HG02642 (cell line): ENCODE measurements at regions not wholly inside any gene's neighbourhood (a gene's known extent, or its start where the extent isn't known, plus 50 kb on each side); places are given as distances from the start of the nearest gene placed in this dataset.

Experiments
- ATAC-seq: cut with Tn5 transposase; IDR thresholded peaks from one replicate; pipeline ENCODE4 v1.9.1; 2021; ENCODE audit warnings: mild to moderate bottlenecking; ENCODE audit not compliant: unreplicated experiment, poor library complexity

DNA sequence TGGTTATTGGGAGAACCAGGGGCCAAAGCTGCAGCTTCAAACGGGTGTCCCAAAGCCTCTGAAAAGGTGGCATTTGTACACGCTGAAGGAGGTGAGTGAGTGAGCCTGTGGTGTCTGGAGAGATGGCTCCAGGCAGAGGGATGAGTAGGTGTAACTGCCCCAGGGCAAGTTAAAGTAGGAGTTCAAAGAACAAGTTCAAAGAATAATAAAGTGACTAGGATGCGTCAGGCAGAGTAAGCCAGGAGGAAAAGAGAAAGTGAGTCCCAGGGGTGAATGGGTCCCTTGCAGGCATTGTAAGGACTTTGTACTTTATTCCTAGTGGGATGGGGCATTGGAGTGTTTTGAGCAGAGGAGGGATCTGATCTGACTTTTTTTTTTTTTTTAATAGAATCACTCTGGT is 201.4 kb upstream of the PWP1 start:
- no peak for ATAC-seq

DNA sequence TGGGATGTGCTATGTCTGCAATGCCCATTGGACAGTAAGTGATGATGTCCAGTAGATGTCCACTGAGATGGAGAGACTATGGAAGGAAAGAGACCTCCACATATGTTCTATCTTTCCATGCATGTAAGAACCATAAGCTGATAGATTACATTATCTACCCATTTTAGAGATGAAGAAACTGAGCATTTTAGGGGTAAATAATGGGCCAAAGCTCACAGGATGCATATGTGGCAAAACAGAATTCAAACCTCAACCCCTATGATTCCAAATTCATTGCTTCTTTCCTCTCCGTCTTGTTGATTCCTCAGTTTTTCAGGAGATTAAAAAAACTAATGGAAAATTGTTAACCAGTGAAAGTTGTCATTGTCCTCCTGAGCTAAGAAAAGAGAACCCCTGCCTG is 200.7 kb upstream of the PWP1 start:
- ATAC-seq = no peak

DNA sequence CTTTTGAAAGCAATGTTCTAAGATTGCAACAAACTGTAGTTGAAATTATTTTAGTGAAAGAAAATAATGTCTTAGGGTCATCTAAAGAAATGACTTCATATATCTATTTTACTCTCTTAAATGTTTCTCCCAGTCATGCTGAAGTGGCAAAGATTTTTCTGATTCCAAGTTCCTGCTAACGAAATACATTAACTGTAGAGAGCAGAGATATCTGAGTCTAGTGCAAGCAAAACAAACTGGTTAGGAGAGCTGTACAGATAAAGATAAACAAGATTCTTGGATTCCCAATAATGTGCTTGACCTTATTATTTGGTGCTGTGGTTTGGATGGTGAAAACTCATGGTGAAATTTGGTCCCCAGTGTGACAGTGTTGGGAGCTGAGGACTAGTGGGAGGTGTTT is 199.9 kb upstream of the PWP1 start:
- no peak for ATAC-seq

DNA sequence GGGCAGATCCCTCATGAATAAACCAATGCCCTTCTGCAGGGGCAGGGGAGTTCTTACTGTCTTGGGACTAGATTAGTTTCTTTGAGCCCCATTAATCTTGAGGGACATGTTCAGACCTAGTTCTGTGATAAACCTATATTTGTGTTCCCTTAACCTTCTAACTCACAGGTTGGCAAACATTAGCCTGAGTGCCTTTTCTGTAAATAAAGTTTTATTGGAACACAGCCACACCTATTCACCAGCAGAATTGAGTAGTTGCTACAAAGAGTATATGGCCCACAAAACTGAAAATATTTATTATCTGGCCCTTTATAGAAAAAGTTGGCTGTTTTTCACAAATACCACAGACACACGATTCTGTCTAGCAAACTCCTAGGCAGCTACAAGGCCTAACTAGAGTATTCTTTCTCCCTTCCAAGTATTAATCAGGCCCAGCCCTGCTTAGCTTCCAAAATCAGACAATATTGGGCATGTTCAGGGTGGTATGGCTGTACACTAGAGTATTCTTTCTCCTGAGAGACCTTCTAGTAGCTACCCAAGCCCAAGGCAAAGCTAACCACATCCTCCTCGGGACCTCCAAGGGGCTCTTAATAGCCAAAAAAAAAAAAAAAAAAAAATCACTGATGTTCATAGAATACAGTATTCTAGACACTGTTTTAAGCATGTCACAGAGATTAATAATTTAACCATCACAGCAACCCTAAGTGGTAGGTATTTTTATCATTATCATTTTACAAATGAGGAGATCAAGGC is 199.3 kb upstream of the PWP1 start:
- no peak for ATAC-seq

DNA sequence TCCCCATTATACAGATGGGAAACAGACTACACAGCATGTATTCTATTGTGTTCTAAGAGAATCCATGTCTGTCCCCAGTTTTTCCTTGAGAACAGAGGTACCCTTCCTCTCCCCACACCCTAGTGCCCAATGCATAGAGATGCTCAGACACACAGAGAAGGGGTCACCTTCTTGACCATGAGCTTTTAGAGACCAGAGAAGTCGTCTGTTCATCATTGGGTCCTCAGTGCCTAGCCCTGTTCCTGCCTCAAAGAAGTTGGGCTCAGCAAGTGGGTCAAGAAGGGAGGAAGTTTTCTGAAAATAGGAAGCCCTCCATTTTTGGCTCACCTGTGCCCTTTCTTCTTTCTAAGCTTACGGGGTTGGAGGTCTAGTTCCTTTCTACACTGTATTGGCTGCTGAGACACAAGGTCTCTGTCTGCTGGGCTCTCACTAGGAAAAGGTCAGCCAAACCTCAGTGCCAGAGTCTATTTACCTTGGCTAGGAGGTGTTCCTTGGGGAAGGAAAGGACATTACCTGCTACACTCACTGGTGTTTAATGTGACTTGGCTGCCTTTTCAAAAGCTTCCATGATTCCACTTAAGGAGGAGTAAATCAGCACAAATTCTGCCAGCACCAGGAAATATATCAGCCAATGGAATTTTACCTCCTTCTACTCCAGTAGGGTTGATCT is 198.5 kb upstream of the PWP1 start:
- ATAC-seq = no peak

DNA sequence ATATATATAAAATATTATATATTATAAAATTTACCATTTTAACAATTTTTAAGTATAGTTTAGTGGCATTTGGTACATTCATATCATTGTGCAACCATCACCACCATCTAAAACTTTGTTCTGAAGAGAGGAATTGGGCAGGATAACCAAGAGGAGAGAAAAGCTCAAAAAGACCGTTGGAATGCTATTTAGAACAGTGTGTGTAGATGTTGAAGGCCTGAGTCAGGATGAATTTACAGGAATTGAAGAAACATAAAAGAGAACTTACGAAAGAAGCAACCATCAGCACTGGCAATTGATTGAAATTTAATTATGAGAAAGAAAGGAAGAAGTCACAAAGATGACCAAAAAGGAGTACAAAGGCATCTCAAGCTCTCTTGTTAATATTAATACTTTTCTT is 196.9 kb upstream of the PWP1 start:
- no peak for ATAC-seq

DNA sequence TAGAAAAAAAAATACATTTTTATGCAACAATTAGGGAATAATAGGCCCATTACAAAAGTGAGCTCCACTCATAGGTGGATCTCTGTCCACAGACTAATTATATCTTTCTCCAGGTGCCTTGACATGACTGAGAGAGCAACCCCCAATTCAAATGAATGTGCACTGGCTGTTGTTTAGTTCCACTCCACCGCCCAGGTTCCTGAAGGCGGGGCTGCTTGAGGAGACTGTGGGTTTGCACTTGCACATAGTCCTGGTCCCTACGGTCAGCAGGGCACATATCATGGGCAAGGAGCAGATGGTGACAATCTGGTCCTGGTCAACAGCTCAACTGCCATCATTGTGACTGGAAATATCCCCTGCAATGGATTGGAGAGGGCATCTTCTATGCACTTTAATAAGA is 195.6 kb upstream of the PWP1 start:
- no peak for ATAC-seq

DNA sequence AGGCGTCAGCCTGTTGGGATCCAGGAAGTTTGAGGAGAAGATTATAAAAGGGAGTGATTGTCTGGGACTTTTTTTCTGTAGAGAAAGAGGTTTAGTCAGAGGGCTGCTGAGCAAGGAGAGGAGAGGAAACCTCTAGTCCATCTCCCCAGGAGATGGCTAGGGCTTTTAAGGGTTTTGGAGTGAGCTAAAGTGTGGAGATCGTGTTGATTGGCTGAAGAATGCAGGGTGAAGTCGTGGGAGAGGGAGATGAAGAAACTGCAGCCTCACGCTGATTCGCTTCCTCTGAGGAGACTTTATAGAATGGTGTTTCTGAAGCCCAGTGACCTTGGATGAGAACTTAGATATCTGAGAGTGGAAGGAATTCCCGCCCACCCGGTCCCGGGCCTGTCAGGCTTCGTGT is 193.7 kb upstream of the PWP1 start:
- ATAC-seq = no peak

DNA sequence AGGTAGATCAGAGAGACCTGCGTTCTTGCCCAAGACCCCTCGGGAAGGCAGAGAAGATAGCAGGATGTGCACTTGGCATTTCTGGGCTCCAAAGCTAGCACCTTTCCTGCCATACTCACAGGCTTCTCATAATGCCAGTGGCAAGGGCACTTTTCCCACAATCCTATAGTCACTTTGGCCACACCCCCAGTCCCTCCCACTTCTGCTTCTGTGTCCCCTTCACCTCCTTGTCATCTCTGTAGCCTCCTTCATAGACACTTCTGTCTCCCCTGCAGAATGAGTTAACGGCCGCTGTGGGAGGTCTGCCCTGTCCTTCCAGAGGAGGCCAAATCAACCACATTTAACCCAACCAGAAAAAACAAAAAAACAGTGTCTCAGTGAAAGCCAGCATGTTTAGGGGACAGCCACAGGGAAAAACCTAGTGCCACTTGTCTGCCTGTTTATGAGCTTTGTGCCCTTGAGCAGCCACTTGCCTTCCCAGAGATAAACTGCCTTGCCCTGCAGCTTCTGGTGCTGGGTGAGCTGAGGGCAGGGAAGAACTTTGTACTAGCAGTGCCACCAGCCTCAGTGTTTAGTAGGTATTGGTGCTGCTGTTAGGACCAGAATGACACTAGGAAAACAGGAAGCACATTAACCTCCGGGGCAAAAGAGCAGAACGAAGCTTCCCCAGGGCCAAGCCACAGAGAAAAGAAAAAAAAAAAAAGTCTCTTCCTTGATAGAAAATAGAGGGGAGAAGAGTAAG is 193.0 kb upstream of the PWP1 start:
- ATAC-seq = no peak

DNA sequence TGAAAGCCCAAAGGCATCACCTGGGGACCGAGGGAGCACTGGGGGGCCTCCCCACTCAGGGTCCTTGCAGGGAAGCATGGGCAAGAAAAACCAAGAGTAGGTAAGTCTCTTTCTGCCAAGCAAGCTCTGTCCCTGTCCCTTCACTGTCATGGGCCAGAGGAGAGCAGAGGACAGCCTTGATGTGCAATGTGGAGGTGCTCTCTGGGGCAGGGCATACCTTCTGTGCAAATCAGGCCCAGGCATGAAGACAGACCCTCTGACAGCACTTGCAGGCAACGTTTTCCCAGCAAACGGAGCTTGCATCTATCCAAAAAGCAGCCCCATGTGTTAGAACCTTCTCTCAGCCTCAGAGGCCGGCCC is 192.5 kb upstream of the PWP1 start:
- no peak for ATAC-seq

DNA sequence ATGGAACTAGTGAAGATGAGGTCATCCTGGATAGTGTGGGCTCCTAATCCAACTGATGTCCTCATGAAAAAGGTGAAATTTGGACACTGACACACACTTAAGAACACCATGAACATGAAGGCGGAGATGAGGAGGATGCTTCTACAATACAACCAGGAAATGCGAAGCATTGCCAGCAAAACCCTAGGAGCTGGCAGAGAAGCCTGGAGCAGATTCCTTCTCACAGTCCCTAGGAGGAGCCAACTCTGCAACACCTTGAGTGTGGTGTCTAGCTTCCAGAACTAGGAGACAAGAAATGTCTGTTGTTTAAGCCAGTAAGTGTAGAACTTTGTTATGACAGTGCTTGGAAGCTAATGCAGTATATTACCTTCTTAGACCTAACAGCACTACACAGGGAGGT is 191.9 kb upstream of the PWP1 start:
- no peak for ATAC-seq

DNA sequence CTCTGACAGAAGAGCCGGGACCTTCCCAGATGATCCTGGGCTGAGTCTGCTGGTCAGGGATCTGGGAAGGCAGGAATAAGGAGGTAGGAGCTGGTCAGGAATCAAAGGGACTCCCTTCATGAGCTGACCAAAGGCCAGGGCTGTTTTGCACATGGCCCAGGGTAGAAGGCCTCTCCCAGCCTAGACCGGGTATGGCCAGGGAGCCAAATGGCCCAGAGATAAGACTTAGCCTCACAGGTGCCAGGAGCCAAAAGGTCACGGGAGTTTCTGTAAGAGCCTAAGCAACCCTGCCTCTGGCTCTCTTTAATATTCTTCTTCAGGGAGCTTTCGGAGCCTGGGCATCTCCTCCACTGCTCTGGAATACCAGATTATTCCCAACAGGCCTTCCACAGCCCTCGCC is 191.3 kb upstream of the PWP1 start:
- no peak for ATAC-seq

DNA sequence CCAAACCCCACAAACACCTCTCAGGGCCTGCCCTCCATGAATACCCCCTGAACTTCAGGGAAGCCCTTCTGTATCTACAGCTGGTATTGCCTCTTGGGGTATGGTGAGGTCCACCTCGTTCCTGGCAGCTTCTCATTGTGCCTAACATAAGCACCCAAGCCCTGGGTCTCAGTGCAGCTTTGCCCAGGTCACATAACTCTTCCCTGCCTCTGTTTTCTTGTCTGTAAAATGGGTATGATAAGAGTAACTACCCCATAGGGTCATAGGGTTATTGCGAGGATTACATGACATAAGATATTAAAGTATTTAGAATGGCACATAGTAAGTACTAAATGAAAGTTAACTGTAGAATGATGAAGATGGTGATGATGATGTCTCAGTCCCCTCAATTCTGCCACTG is 190.0 kb upstream of the PWP1 start:
- no peak for ATAC-seq

DNA sequence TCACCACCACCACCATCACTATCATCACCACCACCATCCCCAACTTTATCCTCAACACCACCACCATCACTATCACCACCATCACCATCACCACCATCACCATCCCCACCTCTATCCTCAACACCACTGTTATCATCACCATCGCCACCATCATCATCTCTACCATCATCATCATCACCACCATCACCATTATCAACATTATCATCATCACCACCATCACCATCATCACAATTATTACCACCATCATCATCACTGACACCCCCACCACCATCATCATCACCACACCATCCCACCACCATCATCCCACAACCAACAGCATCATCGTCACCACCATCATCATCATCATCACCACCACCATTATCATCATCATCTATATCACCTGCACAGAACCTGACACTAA is 188.4 kb upstream of the PWP1 start:
- ATAC-seq = no peak

DNA sequence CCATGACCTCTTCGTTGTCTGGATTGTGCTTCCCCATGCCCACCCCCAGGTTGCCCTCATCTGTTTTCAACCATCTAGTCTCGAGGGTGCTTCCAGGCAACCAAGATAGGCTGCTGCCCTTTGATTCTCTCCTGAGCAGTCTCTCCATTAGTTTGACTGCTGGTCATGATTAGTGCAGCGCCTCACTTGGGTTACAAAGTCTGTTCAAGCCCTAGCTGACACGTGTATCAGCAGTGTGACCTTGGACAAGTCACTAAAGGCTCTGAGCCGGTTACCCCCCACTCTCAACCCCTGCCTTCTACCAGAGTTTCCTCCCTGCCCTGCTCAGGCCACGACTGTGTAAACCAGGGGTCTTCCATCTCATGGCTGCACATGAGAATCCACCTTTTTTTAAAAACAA is 185.3 kb upstream of the PWP1 start:
- ATAC-seq = no peak

DNA sequence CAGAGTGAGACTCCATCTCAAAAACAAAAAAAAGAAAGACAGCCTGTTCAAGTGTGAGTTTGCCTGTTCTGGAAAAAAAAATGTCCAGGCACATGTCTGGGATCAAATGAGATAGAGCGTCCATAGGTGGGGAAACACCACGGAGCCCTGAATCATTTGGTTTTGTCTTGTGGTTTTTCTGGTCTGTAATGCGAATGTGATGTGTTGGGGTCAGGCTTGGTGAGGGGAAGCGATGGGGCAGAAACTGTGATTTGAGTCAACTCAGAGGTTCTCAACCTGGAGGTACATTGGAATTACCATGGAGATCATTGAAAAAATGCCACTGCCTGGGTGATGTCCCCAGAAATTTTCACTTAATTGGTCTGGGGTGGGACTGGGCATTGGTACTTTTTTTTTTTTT is 183.9 kb upstream of the PWP1 start:
- ATAC-seq = no peak

DNA sequence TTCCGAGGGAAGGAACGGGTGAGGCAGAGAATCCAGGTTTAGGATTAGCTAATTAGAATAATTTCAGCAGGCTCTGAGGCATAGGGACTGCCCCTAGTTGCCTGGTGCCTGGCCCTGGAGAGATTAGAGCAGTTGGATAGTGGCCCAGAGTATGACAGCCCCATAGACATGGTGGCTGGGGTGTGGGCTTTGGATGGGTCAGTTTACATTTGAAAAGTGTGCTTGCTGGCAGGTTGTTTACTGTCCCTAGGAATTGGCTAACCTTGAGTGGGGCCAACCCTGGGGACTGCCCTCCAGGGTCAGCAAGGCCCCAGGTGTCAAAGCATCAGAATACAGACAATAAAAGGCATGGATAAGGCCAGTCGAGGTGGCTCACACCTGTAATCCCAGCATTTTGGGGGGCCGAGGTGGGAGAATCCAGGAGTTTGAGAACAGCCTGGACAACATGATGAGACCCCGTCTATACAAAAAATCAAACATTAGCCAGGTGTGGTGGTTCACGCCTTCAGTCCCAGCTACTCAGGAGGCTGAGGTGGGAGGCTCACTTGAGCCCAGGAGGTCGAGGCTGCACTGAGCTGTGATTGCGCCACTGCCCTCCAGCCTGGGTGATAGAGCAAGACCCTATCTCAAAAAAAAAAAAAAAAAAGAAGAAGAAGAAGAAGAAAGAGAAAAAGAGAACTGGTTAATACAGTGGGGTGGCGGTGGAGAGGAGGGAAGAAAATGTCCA is 182.3 kb upstream of the PWP1 start:
- no peak for ATAC-seq

DNA sequence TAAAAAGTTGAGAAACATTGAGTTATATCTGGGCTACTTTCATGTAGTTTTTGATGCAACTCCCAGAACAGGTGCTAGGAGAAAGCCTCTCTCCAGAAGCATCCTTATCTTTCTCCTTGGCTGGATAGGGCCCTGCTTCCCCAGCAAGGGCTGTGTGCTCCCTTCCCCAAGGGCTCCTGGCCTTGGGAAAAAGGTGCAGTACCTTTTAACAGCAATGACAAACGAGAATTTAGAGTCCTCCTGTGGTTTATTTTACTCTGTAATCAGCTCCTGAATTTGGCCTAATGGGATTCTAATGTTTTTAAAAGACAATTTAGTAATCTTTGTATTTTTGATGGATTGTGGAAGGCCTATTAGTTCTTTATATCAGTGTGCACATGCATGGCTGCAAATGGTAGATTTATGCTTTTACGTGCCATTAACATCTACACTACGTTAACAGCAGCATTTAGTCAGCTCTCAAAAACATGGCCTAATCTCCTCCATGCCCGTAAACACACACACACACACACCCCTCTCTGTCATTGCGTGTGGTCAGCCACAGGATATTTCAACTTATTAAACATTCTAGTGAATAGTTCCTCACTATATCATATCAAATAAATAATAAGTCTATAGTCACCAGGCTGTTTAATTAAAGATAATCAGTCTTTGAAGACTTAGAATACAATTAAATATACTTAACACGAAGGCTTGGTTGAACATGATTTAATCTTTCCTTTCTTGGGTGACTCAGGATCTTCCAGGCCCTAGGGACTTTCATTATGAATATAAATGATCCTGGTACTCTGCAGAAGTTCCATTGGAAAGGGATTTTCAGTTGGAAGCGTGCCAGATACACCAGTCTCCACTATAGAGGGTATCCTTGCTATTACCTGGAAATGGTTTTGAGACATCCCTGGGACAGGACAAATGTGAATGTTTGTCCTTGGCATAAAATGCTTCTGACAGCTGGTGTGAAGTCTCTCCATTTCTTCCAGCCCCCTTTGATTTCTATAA is 181.4 kb upstream of the PWP1 start:
- no peak for ATAC-seq

DNA sequence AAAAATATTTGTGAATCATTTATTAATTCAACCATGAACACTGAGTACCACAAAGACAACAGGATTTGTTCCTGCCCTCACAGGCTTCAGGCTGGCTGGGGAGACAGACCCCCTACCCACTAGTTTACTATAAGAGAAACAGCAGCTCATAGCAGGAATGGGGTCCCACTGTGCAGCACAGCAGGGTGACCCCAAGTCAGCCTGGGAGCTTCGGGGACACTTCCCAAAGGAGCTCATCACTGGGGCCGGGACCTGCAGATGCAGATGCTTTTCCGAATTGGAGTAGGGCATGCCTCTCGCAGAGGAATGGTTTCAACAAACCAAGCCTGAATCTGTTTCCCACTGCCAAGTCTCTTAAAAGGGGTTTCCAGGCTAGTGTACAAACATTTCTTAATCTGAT is 176.2 kb upstream of the PWP1 start:
- no peak for ATAC-seq

DNA sequence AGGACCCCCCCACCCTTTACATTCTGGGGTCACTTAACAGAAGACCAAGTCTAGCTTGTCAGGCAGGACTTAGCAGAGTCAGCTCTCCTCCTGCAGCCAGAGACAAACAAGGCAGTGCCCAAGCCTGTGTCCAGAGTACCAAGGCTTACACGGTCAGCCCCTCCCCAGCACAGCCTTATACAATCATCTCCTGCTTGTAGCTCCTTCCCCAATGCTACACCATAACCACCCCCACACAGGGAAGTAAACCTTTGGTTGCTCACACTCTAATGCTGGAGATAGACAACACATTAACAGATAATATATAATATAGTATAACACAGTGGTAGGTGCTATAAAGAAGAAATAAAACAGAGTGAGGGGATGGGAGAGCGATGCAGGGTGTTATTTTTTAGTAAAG is 175.4 kb upstream of the PWP1 start:
- no peak for ATAC-seq
